Muscle of back (tissue), 3 donors: ENCODE measurements at regions not wholly inside any gene's neighbourhood (a gene's known extent, or its start where the extent isn't known, plus 50 kb on each side); places are given as distances from the start of the nearest gene placed in this dataset.

Experiments
- DNase-seq, 3 donors: peaks; one replicate each; pipeline versions ENCODE4 v3.0.0 to v3.0.0-alpha.2; 2013

DNA sequence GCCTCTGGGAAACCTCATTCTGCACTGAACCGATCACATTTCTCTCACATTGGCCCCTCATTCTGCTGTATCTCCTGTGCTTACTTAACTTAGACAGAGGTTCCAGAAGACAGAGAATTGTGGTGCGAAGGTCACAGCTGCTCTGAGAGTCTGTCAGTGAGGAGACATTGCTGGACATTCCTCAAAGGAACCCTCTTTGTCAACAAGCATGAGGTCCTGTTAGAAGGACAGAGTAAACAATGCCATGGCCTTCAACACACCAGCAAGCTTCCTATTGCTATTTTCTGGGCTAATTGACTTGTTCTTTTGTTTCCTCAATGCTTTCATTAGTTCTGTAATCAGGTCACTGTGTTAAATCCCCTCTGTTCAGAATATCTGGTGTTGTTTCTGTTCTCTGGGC lies 109.3 kb upstream of the FZD8 start:
- no peak for DNase-seq

DNA sequence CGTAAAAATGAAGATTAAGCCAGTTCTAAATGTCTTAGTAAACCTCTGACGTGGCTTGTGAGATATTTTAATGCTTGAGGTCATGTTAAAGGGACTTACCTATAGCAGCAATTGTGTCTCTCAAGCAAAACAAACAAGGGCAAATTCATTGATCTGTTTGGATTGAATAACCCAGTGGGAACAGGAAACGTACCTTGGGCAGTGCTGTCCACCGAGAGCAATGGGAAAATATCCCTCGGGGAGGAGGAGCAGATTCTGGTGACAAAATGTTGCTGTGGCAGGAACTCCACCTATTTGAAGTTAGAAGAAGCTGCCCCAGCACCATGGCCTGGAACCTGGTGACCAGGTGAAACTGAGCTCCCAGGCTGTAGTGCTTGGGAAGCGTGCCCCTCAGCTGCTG lies 107.1 kb upstream of the FZD8 start:
- DNase-seq: no peak

DNA sequence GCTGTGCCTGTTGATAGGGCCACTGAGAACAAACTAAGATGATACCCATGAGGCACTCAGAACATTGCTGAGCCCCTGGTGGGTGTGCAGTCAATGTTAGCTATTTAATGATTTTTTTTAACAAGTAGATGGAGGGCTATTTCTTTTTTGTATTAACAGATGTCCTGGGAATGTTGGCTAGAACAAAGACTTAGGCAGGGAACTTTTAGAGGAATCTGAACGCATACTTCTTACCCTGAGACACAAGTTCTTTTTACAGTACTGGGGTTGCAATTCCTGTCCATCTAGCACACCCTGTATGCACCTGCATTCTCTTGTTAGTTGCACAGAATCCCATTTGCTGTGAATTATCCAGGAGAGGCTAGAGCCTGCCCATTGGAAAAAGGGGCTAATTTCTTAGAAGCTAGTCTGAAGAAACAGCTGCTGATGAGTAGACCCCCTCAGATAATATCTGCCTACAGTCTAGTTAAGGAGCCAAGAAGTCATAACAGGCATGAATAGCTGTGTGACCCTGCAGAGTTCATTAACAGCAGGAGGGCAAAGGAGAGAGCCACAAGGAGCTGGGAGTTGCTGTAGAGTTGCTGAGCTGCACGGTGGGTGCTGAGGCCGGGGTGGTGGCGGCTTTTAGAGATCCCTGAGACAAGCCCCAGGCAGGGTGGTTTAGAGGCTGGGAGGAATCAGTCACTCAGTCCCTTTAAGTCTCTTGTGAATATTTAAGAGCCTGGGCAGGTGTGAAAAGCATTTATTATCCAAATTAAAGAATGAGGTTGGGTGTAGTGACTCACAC lies 103.7 kb upstream of the FZD8 start:
- no peak for DNase-seq

DNA sequence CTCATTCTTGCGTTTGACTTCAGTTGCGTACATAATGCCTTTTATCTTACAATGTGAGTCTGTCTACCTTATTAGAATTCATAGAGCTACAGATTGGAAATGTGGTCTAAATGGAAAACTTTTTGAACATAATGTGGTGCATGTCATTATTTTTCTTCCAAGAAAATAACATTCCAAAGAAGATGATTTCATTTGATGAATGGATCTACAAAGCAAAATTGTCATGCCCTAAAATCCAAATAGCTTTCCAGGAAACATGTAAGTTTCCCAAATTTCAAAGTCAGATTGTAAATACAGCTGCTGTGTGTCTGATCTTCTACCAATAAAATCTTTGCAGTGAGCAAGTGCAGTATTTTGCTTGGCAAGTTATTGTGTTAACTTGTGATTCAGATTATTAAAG lies 101.8 kb upstream of the FZD8 start:
- DNase-seq: peak; percentile 60 to 82 (median 81)

DNA sequence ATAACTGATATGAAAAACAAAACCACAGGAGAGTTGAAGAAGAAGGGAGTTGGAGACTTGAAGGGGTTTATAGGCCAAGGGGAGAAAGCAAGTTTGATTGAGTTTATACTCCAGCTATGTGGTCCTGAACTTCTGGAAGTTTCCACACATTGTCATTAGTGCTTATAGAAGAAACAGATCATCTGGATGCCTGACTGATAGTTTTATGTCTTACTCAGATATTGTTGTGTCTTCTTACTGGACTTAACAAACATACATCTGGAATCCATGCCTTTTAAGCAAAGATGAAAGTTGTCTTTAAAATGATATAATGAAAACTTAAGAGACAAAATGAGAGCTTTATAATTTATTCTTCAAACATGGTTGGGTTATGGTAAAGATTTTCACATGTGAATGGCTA lies 101.3 kb upstream of the FZD8 start:
- peak in 1 of 3 donors; percentile 38 for DNase-seq

DNA sequence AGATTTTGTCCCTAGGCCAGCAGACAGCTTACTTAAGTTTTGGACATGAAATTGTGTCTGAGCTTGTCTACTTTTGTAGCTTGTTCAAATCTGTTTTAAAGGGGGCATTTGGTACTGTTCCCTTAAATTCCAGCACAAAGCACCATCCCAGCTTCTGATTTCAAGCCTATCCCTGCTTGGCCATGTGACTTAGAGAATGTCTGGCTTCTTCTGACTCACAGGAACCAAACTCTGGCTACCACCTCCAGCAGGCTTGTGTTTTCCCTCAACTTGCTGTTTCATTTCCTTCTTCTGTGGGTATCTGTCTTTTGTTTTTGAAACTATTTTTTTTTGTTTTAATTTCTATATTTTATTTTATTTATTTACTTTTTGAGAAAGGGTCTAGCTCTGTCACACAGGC lies 97.9 kb upstream of the FZD8 start:
- DNase-seq: no peak

DNA sequence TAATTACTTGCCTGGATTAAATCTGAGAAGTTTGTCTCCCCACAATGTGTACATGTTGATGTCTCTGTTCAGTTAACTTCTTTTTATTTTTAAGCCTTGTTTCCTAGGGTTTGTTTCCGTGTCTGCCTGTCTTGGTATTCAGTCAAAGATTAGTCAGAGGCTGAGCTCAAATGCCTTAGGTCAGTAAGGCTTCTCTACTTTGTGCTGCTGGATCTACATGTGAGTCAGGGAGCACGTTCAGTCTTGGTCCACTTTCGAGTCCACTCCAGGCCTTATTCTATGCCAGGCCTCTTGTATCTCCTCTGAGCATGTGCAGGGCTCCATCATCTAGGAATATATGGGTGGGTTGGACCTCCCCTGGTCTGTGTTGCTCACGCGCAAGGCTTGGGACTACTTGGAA lies 93.3 kb upstream of the FZD8 start:
- peak in 1 of 3 donors; percentile 41 for DNase-seq

DNA sequence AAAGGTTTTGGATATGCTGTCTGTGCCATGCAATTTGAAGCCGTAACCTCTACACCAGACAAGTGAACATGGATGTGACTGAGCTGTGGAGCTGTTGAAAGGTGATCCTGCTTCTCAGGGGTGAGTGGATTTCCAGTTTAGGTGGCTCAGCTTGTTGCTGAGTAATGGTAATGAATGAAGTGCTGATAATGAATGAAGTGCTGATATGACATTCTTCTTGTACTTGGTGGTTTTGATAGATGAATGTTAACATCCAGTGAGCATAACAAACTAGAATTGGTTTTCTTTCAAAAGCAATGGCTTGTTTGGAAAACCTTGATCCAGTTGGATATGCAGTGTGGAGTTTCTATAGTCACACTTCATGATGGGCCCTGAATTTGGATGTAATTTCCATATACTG lies 89.7 kb upstream of the FZD8 start:
- no peak for DNase-seq

DNA sequence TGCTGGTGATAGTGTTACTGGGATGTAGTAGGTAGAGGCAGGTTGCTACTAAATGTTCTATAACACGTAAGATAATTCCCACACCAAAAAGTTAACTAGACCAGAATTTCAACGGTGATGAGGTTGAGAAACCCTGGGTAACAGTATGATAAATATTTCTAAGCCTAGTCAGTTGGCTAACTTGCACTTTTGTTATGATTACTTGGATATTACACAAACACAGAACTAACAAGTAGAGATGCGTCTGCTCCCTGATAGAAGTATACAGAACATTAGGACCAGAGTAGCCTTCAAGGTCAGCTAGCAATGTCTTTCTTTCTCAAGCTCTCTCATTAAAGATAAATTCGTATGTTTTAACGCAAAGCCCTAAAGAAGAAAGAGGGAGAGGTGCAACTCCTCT lies 86.2 kb upstream of the FZD8 start:
- DNase-seq: no peak

DNA sequence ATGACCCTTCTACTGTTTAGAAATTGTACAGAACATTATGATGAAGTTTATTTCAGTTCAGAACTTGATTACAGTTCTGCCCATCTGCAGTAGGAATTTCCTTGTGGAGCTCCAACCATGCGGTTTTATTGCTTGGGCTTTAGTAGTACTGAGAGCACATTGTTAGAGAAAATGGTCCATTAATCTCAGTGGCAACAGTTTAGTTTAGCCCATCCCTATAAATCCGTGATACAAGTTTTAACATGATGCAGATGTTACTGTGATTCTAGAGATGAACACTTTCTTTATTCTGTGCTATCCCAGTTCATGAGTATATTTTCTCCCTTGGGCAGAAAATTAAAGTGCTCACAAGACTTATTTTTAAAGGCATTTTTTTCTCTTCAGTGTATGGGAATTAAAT lies 84.8 kb upstream of the FZD8 start:
- DNase-seq: peak in 2 of 3 donors; percentile 31 to 69

DNA sequence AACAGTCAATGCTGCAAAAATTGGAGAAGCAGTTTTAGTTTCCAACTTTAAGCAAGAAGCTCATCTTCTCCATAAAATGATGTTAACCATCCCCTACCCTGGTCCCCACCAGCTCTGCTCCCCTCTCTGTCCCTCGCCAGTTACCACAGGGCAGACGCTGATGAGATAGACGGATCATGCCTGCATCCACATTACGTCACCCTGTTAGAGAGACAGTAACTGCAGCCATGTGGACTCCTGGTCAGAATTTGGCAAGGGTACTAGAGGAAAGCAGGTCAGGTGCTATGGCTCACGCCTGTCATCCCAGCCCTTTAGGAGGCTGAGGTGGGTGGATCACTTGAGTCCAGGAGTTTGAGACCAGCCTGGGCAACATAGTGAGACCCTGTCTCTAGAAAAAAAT lies 81.9 kb upstream of the FZD8 start:
- DNase-seq: no peak

DNA sequence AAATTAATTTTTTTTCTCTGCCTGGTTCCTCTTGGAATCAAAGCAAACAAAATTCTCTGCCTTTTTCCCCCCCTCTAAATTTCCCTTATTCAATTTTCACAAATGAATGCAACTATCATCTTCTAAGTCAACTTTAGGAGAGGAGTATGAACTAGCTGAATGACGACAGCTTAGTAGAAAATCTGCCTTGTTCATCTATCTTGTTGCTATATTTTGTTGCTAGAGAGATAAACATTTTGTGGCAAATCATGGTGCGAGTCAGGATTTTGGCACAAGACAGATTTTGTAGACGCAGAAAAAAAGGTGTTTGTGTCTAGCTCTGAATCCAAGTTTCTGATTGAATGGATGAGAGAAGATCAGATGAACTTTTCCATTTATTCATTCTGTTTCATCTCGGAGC lies 81.0 kb upstream of the FZD8 start:
- DNase-seq: peak in 1 of 3 donors; percentile 44

DNA sequence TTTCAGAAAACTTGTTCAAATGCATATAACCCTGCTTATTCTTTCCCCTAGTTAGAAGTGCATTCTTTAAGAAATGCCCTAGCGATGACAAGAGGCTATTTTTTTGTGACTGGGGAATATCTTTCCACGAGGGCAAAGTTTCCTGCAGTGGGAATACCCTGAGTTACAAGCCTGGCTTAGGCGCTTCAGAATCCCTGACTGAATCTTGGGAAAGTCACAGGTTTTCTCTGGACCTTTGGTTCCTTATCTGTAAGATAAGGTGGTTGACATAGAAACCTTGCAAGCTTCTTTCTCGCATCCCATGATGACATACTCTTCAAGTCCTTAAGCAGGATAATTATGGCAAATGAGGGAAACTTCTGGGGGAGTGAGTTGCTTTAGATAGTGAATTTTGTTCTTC lies 80.5 kb upstream of the FZD8 start:
- no peak for DNase-seq

DNA sequence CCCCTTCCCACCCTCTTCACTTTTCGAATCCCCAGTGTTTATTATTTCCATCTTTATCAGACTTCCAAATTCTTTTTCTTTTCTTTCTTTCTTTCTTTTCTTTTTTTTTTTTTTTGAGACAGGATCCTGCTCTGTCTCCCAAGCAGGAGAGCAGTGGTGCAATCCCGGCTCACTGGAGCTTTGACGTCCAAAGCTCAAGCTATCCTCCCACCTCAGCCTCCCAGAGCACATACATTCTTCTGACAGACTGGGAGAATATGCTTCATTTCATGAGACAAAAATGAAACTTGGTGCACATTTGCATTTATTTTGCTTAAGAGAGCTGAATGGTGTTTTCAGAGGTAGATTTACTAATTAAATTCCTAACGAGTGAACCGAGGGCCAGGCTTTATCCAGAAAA lies 80.1 kb upstream of the FZD8 start:
- DNase-seq: no peak

DNA sequence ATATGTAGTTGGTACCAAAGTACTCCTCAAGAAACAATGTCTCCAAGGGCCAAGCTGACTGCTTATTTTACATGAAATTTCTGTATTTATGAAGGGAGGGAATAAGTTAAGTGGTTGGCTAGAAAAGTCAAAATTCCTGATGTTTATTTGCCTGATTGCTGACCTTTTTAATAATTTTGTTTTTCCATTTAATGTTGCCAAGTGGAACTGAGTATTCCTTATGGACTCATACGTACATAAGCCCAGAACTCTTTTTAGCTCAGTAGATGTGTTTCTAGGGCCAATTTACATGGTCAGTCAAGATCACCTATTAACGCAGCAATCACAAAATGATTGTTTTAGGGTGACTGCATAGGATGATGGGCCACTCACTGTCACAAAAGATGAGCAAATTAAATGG lies 78.3 kb upstream of the FZD8 start:
- DNase-seq: peak; percentile 64 to 91 (median 81)

DNA sequence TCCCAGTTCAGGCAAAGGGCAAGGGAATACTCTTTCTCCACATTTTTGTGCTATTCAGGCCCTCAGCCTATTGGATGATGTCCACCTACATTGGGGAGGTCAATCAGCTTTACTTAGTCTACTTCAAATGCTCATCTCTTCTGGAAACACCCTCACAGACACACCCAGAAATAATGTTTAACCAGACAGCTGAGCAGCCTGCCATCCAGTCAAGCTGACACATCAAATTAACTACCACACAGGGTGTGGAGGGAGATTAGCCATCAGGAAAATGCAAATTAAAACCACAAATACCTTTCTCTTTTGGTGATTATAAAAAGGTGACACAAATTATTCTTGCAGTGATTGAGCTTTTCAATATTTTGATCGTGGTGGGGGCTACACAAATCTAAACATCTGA lies 74.7 kb upstream of the FZD8 start:
- DNase-seq: no peak

DNA sequence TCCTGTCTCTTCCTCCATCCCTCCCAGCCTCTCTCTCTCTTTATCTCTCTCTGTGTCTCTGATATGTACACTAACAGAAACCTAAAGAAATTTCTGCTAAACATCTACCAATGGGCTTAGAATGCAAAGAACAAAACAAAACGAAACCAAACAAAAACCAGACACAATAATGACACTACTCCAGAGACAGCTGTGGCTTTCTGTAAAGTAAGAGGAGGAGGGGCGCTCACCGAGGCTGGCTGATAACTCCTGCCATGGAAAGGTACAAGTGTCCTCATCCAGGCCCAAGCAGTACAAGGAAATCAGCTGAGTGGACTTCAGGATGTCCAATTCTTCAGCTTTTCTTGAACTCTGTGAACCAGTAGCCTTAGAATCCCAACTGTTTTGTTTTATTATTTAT lies 70.4 kb upstream of the FZD8 start:
- DNase-seq: no peak

DNA sequence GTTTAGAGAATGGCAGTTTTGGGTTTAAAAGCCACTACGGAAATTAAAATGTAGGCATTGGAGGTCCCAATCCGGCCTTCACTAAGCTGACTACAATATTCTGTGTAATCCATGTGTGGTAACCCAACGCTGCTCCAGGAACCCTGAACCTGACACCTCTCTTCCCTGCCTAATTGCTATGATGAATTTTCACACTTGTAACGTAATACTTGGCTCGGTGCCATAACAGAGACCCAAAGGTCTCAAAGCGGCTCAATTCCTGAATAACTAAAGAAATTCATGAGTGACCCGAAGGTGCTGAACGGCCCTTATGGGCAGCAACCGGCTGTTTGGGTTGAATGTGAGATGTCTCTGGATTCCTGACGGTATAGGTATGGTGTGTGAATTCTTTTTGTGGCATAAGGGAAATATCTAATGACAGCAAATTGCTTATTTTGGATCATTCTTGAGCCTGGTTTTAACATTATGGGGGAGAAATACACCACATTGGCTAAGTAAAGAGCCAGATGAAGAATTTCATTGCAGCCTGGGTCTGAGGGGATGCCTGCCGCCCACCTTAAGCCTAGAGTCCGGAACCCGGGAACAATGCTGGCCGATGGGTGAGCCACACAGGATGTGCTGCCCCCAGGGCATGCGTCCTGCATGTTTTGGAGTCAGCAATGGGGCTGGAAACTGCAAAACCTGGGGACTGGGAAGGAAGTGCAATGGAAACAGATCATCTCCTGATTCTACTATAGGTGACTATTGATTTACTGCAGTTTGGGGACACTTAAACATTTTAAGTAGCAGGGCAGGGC lies 69.7 kb upstream of the FZD8 start:
- DNase-seq: no peak

DNA sequence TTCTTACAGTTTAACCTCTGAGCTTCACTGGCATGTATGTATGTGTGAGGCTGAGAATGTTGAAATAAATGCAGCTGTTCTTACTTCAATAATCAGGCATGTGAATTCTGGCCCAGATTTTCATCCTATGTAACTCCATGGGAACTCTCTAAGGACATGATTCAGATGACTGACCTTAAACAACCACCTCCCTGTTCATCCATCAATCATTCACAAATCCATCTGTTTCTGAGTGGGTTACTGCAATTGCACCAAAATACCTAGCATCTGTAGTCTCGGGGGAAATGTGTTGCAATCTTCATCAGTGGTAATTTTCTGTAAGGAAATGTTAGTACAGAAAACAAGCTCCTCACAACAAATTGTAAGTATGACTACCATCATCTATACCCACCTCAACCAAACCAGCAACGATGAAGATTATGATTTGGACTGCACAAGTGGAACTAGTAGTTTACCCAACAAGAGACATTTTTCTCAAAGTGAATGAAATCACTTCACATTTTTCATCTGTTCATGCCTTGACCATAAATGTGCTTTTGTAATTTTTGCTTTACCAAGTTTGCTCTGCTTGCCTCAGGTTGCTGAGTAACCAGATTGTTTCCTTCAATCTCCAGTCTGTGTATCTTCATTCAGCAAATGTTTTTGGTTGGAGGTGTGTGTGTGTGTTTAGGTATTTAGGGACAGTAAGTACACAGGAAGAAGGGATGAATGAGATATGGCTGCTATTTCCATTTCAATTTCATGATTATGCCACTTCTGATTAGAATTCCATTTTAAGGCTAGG lies 65.7 kb upstream of the FZD8 start:
- peak; percentile 75 to 90 (median 81) for DNase-seq

DNA sequence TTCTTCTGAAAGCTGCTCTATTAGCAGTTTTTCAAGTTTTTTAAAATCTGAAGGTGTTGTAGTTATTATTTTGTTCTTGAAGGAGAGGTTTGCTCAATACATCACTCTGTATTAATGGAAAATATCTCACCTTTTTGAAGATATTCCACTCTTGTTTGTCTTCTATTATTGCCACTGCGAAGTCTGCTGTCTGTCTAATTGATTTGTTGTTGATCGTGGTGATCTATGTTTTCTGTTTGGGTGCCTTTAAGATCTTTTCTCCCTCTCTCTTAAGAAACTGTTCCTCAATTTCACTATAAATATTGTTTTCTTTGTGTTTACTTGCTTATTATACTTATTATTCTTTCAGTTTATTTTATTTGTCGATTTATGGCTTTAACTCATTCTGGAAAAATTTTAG lies 64.9 kb upstream of the FZD8 start:
- no peak for DNase-seq

DNA sequence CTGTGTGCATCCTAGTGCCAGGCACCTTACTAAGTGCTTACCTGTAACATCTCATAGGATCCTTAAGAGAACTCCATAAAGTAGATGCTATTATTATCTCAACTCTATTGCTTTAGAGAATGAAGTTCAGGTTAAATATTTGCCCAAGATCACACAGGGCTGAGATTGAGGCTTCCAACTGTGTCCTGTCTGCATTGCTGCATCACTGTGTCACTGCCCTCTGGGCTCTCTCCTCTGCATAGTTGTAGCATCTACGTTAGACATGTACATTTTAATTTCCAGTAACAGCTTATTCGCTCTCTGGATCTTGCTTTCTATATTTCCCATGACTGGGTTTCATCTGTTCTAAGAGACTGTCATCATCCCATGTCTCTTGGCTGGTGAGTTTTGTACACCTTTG lies 63.6 kb upstream of the FZD8 start:
- DNase-seq: no peak

DNA sequence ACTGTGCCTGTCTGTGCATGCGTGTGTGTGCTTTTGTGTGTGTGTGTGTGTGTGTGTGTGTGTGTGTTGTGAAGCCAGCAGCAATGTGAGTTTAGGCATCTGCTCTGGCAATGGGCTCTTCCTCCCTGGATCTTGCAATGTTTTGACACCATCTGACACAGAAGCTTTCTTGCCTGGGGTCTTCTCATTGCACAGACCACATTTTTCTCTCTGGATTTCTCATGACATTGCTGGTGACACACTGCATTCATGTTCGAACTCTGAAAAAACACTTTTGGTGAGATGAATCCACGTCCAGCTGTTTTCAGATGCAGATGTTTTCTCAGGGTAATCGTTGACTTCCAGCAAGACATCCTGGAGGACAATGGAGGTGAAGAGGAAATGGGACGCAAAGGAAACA lies 63.0 kb upstream of the FZD8 start:
- peak; percentile 43 to 84 (median 58) for DNase-seq

DNA sequence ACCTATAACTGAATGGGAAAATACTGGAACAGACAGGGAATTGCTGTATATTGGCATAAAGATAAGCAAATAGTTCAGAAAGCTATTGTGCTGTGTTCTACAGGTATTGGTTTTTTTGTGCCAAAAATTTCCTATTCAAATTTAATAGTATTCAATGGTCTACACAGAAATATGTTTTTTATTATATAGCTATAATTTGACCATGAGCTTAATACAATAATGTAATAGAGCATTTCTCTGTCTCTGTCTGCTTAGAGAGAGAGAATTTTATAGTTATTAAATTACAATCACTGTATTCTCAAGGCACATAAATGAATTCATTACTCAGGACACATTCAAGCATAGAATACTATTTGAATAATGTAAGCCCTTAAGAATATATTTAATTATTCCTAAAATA lies 62.3 kb upstream of the FZD8 start:
- peak in 1 of 3 donors; percentile 54 for DNase-seq
